ENCODE measurements at regions not wholly inside any gene's neighbourhood (a gene's known extent, or its start where the extent isn't known, plus 50 kb on each side); places are given as distances from the start of the nearest gene placed in this dataset.

DNA sequence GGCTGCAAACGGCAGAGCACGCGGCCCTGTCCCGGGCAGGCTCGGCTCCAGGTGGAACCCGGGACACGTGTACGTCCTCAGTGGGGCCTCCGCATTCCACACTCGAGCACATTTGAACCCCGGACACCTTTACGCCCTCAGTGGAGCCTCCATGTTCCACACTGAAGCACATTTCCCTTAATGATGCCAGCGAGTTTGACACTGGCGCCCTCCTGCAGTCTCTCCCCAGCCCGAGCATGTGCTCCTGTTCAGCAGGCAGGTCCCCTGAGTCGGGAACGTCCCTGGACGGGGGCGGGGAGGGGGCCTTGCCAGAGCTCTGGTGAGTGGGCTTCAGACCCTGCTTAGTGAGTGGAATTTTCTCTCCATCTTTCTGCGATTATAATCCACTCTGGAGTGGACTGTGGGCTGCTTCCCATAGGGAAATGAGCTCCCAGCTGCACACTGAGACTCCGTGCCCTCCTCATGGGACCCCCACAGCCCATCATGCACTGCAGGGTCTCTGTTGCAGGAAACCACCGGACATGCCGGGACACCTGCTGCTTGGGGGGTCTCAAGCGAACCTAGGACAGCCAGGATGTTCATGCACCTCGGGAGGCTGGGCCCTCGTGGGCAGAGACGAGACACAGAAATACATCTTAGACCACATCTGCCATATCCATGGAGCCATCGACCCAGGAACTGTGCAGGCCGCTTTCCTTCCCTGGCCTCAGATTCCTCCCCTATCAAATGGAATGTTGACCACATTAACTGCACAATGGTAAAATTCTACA is 70.3 kb upstream of the SNTG2 start:
- Histone ChIP-seq H2BK5ac (ENCODE audit: low read depth, low read length) (no peak overlapping the region), H3K18ac (ENCODE audit: extremely low read depth, low read length) (no peak overlapping the region), H3K27me3 (replicated peaks in 1 of 4; ENCODE audit: control insufficient read depth in 3 of 4, extremely low read depth in 1 of 4, insufficient read depth in 3 of 4, low read length in 3 of 4) (peaks cover 0 to 11% (median 2%) of the 10 kb centered on the region in 4 experiments; a peak in 3 of 7 replicates), H3K9ac (replicated peaks in 1 of 4; ENCODE audit: extremely low read depth in 1 of 4, low read depth in 3 of 4, low read length in 3 of 4) (no peak overlapping the region), H3K4ac (replicated peaks; ENCODE audit: insufficient read length, low read depth, low read length) (no peak overlapping the region), H3K27ac (ENCODE audit: low read depth, low read length) (no peak overlapping the region), H2BK12ac (ENCODE audit: low read depth, low read length) (no peak overlapping the region), H3K4me1 (replicated peaks in 1 of 4; ENCODE audit: control insufficient read depth in 3 of 4, insufficient read depth in 4 of 4, low read length in 3 of 4) (peaks cover 0 to 13% (median 4%) of the 10 kb centered on the region in 4 experiments; a peak in 4 of 7 replicates), H4K8ac (ENCODE audit: extremely low read depth, insufficient read depth, low read length) (no peak overlapping the region), H3K4me3 (ENCODE audit: extremely low read depth in 1 of 4, insufficient read depth in 2 of 4, low read depth in 3 of 4, low read length in 4 of 4) (no peak overlapping the region), H3K56ac (replicated peaks; ENCODE audit: insufficient read length, low read depth, low read length) (no peak overlapping the region), H4K91ac (replicated peaks; ENCODE audit: insufficient read length, low read length) (no peak overlapping the region), H3K23me2 (ENCODE audit: low read depth, low read length) (peaks cover 7% of the 10 kb centered on the region; the same call in 1 of the 2 replicates), H3K14ac (ENCODE audit: insufficient read length) (no peak overlapping the region), H3K36me3 (ENCODE audit: control insufficient read depth in 2 of 4, insufficient read depth in 4 of 4, low read length in 3 of 4) (no peaks in the 10 kb centered on the region), H3K23ac (ENCODE audit: insufficient read length) (no peak overlapping the region), H3K79me2 (ENCODE audit: control insufficient read depth in 1 of 2, insufficient read depth in 2 of 2, low read length in 2 of 2) (no peaks in the 10 kb centered on the region), H4K20me1 (replicated peaks in 1 of 2; ENCODE audit: control insufficient read depth in 1 of 2, insufficient read depth in 2 of 2, low read length in 2 of 2) (no peaks in the 10 kb centered on the region), H2BK120ac (replicated peaks; ENCODE audit: low read depth, low read length) (no peak overlapping the region), H2AK5ac (ENCODE audit: low read depth, low read length) (no peak overlapping the region), H2BK20ac (ENCODE audit: low read length) (no peak overlapping the region), H3K4me2 (ENCODE audit: insufficient read depth in 1 of 2, low read depth in 2 of 2, low read length in 2 of 2) (no peak overlapping the region), H2AFZ (ENCODE audit: low read length) (peak overlapping the region; percentile 87; the same call in 1 of the 2 replicates), H4K5ac (ENCODE audit: insufficient read length, low read depth, low read length) (no peak overlapping the region), H2BK15ac (ENCODE audit: low read length) (peak overlapping the region; percentile 63; the same call in 1 of the 2 replicates), H3K79me1 (ENCODE audit: low read depth, low read length) (no peaks in the 10 kb centered on the region), H3K9me3 (ENCODE audit: insufficient read depth in 2 of 2, low read depth in 1 of 2, low read length in 1 of 2) (no peaks in the 10 kb centered on the region)
- ChIA-PET POLR2A (ENCODE audit: partially characterized antibody) (no interaction called here), CTCF (ENCODE audit: partially characterized antibody) (interaction anchor here (1.0 kb wide), 1 partner anchor 26 kb away, joined by 3 read pairs; no protein-coding TSS in a partner anchor)
- 90% methylated on average over 29 of the region's 29 CpGs; no CpG with 5 or more reads in 1 of the 2 experiments for WGBS, 2 experiments (ENCODE audit: extremely low coverage in 1 of 2, insufficient coverage in 1 of 2, insufficient read length in 1 of 2, insufficient replicate concordance in 2 of 2, low coverage in 1 of 2, low lambda C conversion rate in 2 of 2, missing lambda C conversion rate in 1 of 2)
- no peak for TF ChIP-seq MAFK (IDR thresholded peaks at IDR 0.05; ENCODE audit: low read depth, low read length)
- TF ChIP-seq, protein P1, sequence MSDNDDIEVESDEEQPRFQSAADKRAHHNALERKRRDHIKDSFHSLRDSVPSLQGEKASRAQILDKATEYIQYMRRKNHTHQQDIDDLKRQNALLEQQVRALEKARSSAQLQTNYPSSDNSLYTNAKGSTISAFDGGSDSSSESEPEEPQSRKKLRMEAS (IDR thresholded peaks at IDR 0.05): peak; percentile 60
- peak; percentile 64 for TF ChIP-seq E2F6 (IDR thresholded peaks at IDR 0.05)
- FAIRE-seq (no peak), DNase-seq (ENCODE audit: low read depth in 1 of 2, low spot score in 2 of 2) (no peak)
